ENCODE measurements at regions not wholly inside any gene's neighbourhood (a gene's known extent, or its start where the extent isn't known, plus 50 kb on each side); places are given as distances from the start of the nearest gene placed in this dataset.
"Not testable (repeated sequence)": the region's sequence is repeated elsewhere in the genome, so short reads cannot be mapped to it uniquely, and the experiment has no call there.

- DNase-seq = no peak
Measured at GRCh38 chr9:102941868-102942267, 53.3 kb upstream of the CYLC2 start.

DNA sequence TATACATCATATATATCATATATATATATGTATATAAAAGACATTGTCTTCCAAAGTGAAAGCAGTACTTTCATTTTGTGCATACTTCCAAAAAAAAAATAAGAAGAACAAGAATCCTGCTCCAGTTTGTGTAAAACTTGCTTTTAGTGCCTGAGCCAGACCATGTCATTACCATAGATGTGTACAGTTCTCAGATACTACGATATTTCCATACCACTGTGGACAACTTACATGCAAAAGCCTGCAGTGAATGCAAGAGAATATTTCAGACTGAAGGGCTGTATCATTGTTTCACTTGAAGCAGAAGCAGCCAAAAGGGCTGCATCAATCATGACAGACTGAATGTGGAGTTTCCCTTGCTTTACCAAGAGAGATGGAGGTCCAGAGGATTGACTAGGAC is 72.6 kb upstream of the CYLC2 start:
- DNase-seq = no peak

- DNase-seq = peak in 3 of 4 experiments; percentile 1 to 14 (median 4)
Measured at GRCh38 chr9:102911185-102911584, 83.9 kb upstream of the CYLC2 start.

GRCh38 chr9:102905795-102906194 is 89.3 kb upstream of the CYLC2 start:
- not testable (repeated sequence) for DNase-seq

- DNase-seq = no peak
Measured at GRCh38 chr9:102892025-102892424, 103.1 kb upstream of the CYLC2 start.

DNA sequence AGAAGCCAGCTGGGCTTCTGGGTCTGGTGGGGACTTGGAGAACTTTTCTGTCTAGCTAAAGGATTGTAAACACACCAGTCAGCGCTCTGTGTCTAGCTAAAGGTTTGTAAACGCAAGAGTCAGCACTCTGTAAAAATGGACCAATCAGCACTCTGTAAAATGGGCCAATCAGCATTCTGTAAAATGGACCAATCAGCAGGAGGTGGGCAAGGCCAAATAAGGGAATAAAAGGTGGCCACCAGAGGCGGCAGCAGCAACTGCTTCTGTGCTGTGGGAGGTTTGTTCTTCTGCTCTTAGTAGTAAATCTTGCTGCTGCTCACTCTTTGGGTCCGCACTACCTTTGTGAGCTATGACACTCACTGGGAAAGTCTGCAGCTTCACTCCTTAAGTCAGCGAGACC is 106.4 kb upstream of the CYLC2 start:
- DNase-seq = not testable (repeated sequence)

DNA sequence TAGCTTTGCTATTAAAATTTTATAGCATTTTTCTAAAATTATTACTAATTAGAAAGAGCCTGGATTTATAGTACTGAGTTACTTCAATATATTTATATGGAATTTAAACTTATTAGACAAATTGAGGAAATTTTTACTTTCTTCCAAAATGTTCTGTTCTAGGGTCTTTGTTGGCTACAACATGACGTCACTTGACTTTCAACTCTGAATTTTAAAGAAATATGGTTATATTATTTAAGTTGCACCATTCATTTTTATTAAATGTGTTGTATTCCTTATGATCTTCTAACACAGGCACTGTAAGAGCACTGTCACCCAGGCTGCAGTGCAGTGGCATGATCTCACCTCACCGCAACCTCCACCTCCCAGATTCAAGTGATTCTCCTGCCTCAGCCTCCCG is 119.4 kb upstream of the CYLC2 start:
- DNase-seq = no peak

DNA sequence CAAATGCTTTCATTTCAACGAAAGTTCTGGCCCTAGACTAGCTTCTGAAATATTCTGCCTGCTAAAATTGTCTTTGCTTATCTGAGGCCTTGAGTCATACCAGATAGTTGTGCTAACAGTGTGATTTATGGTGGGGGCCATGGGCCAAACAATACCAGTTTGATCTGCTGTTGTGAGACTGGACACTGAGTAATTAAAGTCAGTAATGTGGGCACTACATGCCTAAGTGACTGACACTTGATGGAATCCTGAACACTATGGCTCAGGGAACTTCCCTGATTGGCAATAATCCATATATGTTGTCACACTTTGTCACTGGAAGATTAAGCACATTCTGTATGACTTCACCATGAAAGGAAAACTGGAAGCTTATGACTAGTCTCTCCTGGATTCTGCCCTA is 127.6 kb upstream of the CYLC2 start:
- no peak for DNase-seq

GRCh38 chr9:102862478-102862877 is 132.7 kb upstream of the CYLC2 start:
- DNase-seq = no peak

DNA sequence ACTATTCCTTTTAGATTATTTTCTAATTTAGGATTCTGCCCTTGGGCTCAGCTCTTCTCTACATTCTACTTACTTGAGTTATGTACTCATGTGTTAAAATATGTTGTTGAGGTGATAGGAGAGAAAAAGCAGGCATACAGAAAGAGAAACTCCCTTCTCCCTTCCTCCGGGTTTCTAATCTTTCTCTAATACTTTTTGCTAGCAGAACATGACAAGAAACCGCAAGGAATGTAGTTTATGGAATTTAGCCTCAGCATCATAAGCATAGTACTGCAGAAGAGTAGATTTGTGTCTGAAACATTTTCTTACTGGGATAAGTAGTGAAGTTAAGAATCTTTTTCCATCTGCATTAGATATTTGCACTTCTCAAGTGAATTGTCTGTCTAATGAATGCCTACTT is 139.5 kb upstream of the CYLC2 start:
- DNase-seq = no peak

GRCh38 chr9:102845827-102846371 is 149.2 kb upstream of the CYLC2 start:
- no peak for DNase-seq

- DNase-seq = no peak
Measured at GRCh38 chr9:102844716-102845115, 150.4 kb upstream of the CYLC2 start.

GRCh38 chr9:102842423-102842822 is 152.7 kb upstream of the CYLC2 start:
- no peak for DNase-seq

GRCh38 chr9:102841376-102841775 is 153.8 kb upstream of the CYLC2 start:
- no peak for DNase-seq

DNA sequence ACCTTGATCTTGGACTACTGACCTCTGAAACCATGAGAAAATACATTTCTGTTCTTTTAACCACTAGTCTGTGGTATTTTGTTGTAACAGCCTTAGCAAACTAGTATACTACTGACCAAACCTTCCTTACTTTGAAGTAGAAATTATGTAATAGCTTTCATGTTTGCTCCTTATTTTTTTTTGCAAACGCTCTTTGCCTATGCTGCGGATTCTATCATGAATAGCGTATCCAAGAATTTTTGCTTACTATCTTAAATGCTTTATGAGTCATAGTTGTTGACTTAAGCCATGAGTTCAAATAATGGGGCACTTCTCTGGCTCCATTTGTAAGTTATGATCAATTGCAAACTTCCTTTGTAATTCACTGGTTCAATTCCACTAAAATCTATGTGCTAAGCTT is 154.8 kb upstream of the CYLC2 start:
- DNase-seq = no peak

GRCh38 chr9:102832814-102833213 is 162.3 kb upstream of the CYLC2 start:
- no peak for DNase-seq

DNA sequence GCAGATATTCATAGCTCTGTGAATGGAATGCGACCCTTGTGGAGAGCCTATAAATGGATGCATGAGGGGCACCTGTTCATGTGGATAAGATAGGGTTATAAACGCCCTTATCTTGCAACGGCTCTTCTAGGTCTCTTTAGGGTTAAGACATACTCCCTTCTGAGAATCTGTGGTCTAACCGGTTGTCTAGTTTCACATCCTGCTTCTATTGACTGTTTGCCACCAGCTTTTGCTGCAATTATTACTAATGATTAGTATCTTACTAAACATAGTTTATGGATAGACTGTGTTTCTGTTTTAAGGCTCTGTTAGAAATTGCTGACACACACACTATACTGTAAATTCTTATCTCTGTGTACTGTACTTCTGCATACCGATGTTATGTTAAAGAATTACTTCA is 198.9 kb upstream of the CYLC2 start:
- DNase-seq = no peak

- DNase-seq = no peak
Measured at GRCh38 chr9:102795532-102795931, 199.6 kb upstream of the CYLC2 start.

- DNase-seq = no peak
Measured at GRCh38 chr9:102779356-102779755, 215.8 kb upstream of the CYLC2 start.

DNA sequence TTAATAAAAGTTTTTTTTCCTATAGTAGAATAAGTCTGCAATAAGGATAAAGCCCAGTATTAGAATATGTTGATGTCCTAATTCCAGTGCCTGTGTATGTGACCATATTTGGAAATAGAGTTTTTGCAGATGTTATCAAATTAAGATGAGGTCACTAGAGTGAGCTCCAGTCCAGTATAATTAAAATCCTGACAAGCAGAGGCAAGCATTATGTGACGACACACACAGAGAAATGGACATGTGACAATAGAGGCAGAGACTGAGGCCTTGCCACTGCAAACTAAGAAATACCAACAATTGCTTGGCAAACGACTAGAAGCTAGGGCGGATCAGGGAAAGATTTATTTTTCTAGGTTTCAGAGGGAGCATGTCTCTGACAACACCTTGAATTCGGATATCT is 216.4 kb upstream of the CYLC2 start:
- no peak for DNase-seq

- DNase-seq = no peak
Measured at GRCh38 chr9:102770704-102771103, 224.4 kb upstream of the CYLC2 start.

- DNase-seq = no peak
Measured at GRCh38 chr9:102769307-102769706, 225.8 kb upstream of the CYLC2 start.

DNA sequence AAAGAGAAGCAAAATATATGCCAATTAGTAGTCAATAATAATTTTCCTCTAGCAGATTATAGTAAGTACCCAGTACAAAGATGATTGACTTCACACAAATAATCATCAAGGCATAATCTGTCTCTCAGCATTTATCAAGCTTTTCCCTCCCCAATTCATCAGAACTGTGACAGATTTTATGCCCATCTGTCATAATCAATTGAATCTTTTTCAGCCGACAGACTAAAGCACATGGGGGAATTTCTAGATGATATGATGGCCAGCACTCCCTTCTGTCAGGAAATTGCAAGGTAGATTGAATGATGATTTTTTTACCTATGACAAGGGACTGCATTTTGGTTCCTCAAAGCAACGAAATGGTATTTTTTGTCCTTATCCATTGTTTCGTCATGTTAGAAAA is 227.1 kb upstream of the CYLC2 start:
- DNase-seq = no peak

- no peak for DNase-seq
Measured at GRCh38 chr9:102767076-102767475, 228.1 kb upstream of the CYLC2 start.

DNA sequence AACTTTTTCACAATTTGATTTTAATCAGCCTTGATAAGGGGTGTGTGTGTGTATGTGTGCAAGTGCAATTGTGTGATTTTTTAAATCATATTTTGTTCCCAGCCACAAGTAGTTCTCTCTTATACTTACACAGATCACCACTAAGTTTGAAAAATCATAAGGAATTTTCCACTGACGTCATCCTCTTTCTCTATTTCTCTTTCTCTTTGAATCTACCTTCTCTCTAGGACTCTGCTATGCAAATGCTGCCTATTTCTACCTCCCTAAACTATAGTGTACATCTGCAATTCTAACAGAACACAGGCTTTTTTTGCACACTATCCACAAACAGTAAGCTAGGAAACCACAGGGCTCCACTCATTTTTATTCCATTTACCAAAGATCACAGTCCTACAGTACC is 254.6 kb upstream of the CYLC2 start:
- DNase-seq = no peak

GRCh38 chr9:102728946-102729345 is 266.2 kb upstream of the CYLC2 start:
- no peak for DNase-seq
